ENCODE measurements at regions not wholly inside any gene's neighbourhood (a gene's known extent, or its start where the extent isn't known, plus 50 kb on each side); places are given as distances from the start of the nearest gene placed in this dataset.
A peak's percentile ranks its signal among the peaks of the same experiment; 100 is the strongest.

- ChIA-PET CTCF (no interaction called here), POLR2A (no interaction called here)
- H3K27ac Mint-ChIP-seq: no peak overlapping the region
- ATAC-seq (no peak), DNase-seq (no peak)
- H3K36me3 Mint-ChIP-seq (ENCODE audit: low read depth): no peaks in the 10 kb centered on the region
- no peak overlapping the region for H3K4me3 Mint-ChIP-seq
- H3K4me1 Mint-ChIP-seq (ENCODE audit: low read depth): no peaks in the 10 kb centered on the region
- H3K9me3 Mint-ChIP-seq (ENCODE audit: insufficient read depth): no peaks in the 10 kb centered on the region
- H3K27me3 Mint-ChIP-seq (ENCODE audit: low read depth): no peaks in the 10 kb centered on the region
These were observed 220.9 kb upstream of the CEP162 start for GRCh38 chr6:84448331-84448730.

- Mint-ChIP-seq H3K4me3 (no peak overlapping the region), H3K4me1 (ENCODE audit: low read depth) (no peaks in the 10 kb centered on the region), H3K36me3 (ENCODE audit: low read depth) (no peaks in the 10 kb centered on the region), H3K27ac (no peak overlapping the region), H3K27me3 (ENCODE audit: low read depth) (no peaks in the 10 kb centered on the region), H3K9me3 (ENCODE audit: insufficient read depth) (no peaks in the 10 kb centered on the region)
- ATAC-seq: no peak
- POLR2A ChIA-PET: no interaction called here
- CTCF ChIA-PET: no interaction called here
- DNase-seq: no peak
These were observed 220.2 kb upstream of the CEP162 start for GRCh38 chr6:84447651-84448050.

- no peak overlapping the region for H3K4me3 Mint-ChIP-seq
- no peaks in the 10 kb centered on the region for H3K4me1 Mint-ChIP-seq (ENCODE audit: low read depth)
- H3K27ac Mint-ChIP-seq: no peak overlapping the region
- no peak for ATAC-seq
- no peaks in the 10 kb centered on the region for H3K9me3 Mint-ChIP-seq (ENCODE audit: insufficient read depth)
- ChIA-PET CTCF (interaction anchor here (1.4 to 1.7 kb wide), 2 partner anchors 17 to 23 kb away, joined by 3 to 5 read pairs; no protein-coding TSS in a partner anchor), POLR2A (no interaction called here)
- H3K27me3 Mint-ChIP-seq (ENCODE audit: low read depth): no peaks in the 10 kb centered on the region
- DNase-seq: no peak
- H3K36me3 Mint-ChIP-seq (ENCODE audit: low read depth): no peaks in the 10 kb centered on the region
These were observed 217.6 kb upstream of the CEP162 start for GRCh38 chr6:84445068-84445467.

GRCh38 chr6:84442208-84442607 lies 214.8 kb upstream of the CEP162 start:
- no peaks in the 10 kb centered on the region for H3K9me3 Mint-ChIP-seq (ENCODE audit: insufficient read depth)
- ChIA-PET POLR2A (no interaction called here), CTCF (no interaction called here)
- no peaks in the 10 kb centered on the region for H3K4me1 Mint-ChIP-seq (ENCODE audit: low read depth)
- H3K36me3 Mint-ChIP-seq (ENCODE audit: low read depth): no peaks in the 10 kb centered on the region
- ATAC-seq: no peak
- no peak overlapping the region for H3K4me3 Mint-ChIP-seq
- no peak for DNase-seq
- H3K27me3 Mint-ChIP-seq (ENCODE audit: low read depth): no peaks in the 10 kb centered on the region
- no peak overlapping the region for H3K27ac Mint-ChIP-seq

- Mint-ChIP-seq H3K36me3 (ENCODE audit: low read depth) (no peaks in the 10 kb centered on the region), H3K9me3 (ENCODE audit: insufficient read depth) (no peaks in the 10 kb centered on the region), H3K4me1 (ENCODE audit: low read depth) (no peaks in the 10 kb centered on the region), H3K27ac (no peak overlapping the region), H3K27me3 (ENCODE audit: low read depth) (no peaks in the 10 kb centered on the region), H3K4me3 (no peak overlapping the region)
- no peak for ATAC-seq
- CTCF ChIA-PET: no interaction called here
- no peak for DNase-seq
- POLR2A ChIA-PET: no interaction called here
These were observed 214.0 kb upstream of the CEP162 start for GRCh38 chr6:84441456-84441855.

- Mint-ChIP-seq H3K4me1 (ENCODE audit: low read depth) (no peaks in the 10 kb centered on the region), H3K36me3 (ENCODE audit: low read depth) (no peaks in the 10 kb centered on the region), H3K9me3 (ENCODE audit: insufficient read depth) (no peaks in the 10 kb centered on the region), H3K4me3 (no peak overlapping the region), H3K27ac (no peak overlapping the region), H3K27me3 (ENCODE audit: low read depth) (no peaks in the 10 kb centered on the region)
- DNase-seq (no peak), ATAC-seq (no peak)
- CTCF ChIA-PET: no interaction called here
- POLR2A ChIA-PET: no interaction called here
These were observed 207.1 kb upstream of the CEP162 start for GRCh38 chr6:84434550-84434949.

- CTCF ChIA-PET: no interaction called here
- no peaks in the 10 kb centered on the region for H3K4me1 Mint-ChIP-seq (ENCODE audit: low read depth)
- H3K9me3 Mint-ChIP-seq (ENCODE audit: insufficient read depth): no peaks in the 10 kb centered on the region
- POLR2A ChIA-PET: no interaction called here
- no peak overlapping the region for H3K27ac Mint-ChIP-seq
- no peaks in the 10 kb centered on the region for H3K27me3 Mint-ChIP-seq (ENCODE audit: low read depth)
- no peak for ATAC-seq
- DNase-seq: no peak
- no peaks in the 10 kb centered on the region for H3K36me3 Mint-ChIP-seq (ENCODE audit: low read depth)
- no peak overlapping the region for H3K4me3 Mint-ChIP-seq
These were observed 205.2 kb upstream of the CEP162 start for GRCh38 chr6:84432619-84433018.

GRCh38 chr6:84428300-84428907 lies 201.0 kb upstream of the CEP162 start:
- Mint-ChIP-seq H3K4me1 (ENCODE audit: low read depth) (no peaks in the 10 kb centered on the region), H3K36me3 (ENCODE audit: low read depth) (no peaks in the 10 kb centered on the region), H3K9me3 (ENCODE audit: insufficient read depth) (no peaks in the 10 kb centered on the region), H3K4me3 (no peak overlapping the region), H3K27ac (no peak overlapping the region), H3K27me3 (ENCODE audit: low read depth) (peaks cover 4% of the 10 kb centered on the region)
- ChIA-PET CTCF (interaction anchor here (1.8 kb wide), 1 partner anchor 18 kb away, joined by 5 read pairs; no protein-coding TSS in a partner anchor), POLR2A (no interaction called here)
- DNase-seq (peak; percentile 44), ATAC-seq (no peak)

GRCh38 chr6:84425971-84426705 lies 198.7 kb upstream of the CEP162 start:
- Mint-ChIP-seq H3K4me3 (no peak overlapping the region), H3K9me3 (ENCODE audit: insufficient read depth) (no peaks in the 10 kb centered on the region), H3K27me3 (ENCODE audit: low read depth) (peaks cover 9% of the 10 kb centered on the region), H3K36me3 (ENCODE audit: low read depth) (no peaks in the 10 kb centered on the region), H3K4me1 (ENCODE audit: low read depth) (no peaks in the 10 kb centered on the region), H3K27ac (no peak overlapping the region)
- ATAC-seq (no peak), DNase-seq (no peak)
- POLR2A ChIA-PET: no interaction called here
- CTCF ChIA-PET: interaction anchor here (0.6 to 2.3 kb wide), 2 partner anchors 321 to 898 kb away, joined by 3 to 6 read pairs; no protein-coding TSS in a partner anchor

- Mint-ChIP-seq H3K36me3 (ENCODE audit: low read depth) (no peaks in the 10 kb centered on the region), H3K4me1 (ENCODE audit: low read depth) (no peaks in the 10 kb centered on the region), H3K27ac (no peak overlapping the region), H3K9me3 (ENCODE audit: insufficient read depth) (no peaks in the 10 kb centered on the region), H3K27me3 (ENCODE audit: low read depth) (peaks cover 9% of the 10 kb centered on the region), H3K4me3 (no peak overlapping the region)
- POLR2A ChIA-PET: no interaction called here
- ATAC-seq (no peak), DNase-seq (no peak)
- CTCF ChIA-PET: interaction anchor here (2.3 kb wide), 1 partner anchor 899 kb away, joined by 6 read pairs; no protein-coding TSS in a partner anchor
These were observed 197.5 kb upstream of the CEP162 start for GRCh38 chr6:84424956-84425355.

- POLR2A ChIA-PET: no interaction called here
- H3K27ac Mint-ChIP-seq: no peak overlapping the region
- CTCF ChIA-PET: interaction anchor here (1.0 to 1.4 kb wide), 3 partner anchors 9 to 901 kb away, joined by 3 to 7 read pairs (median 3); no protein-coding TSS in a partner anchor
- H3K27me3 Mint-ChIP-seq (ENCODE audit: low read depth): peaks cover 8% of the 10 kb centered on the region
- DNase-seq (peak; percentile 33), ATAC-seq (no peak)
- no peak overlapping the region for H3K4me3 Mint-ChIP-seq
- no peaks in the 10 kb centered on the region for H3K4me1 Mint-ChIP-seq (ENCODE audit: low read depth)
- H3K9me3 Mint-ChIP-seq (ENCODE audit: insufficient read depth): no peaks in the 10 kb centered on the region
- no peaks in the 10 kb centered on the region for H3K36me3 Mint-ChIP-seq (ENCODE audit: low read depth)
These were observed 195.0 kb upstream of the CEP162 start for GRCh38 chr6:84422380-84422968.

- H3K9me3 Mint-ChIP-seq (ENCODE audit: insufficient read depth): no peaks in the 10 kb centered on the region
- H3K36me3 Mint-ChIP-seq (ENCODE audit: low read depth): no peaks in the 10 kb centered on the region
- POLR2A ChIA-PET: no interaction called here
- H3K4me3 Mint-ChIP-seq: no peak overlapping the region
- ATAC-seq: no peak
- no peak for DNase-seq
- CTCF ChIA-PET: no interaction called here
- H3K27me3 Mint-ChIP-seq (ENCODE audit: low read depth): peaks cover 6% of the 10 kb centered on the region
- no peak overlapping the region for H3K27ac Mint-ChIP-seq
- H3K4me1 Mint-ChIP-seq (ENCODE audit: low read depth): no peaks in the 10 kb centered on the region
These were observed 193.6 kb upstream of the CEP162 start for GRCh38 chr6:84421031-84421430.

All from activated CD8-positive, alpha-beta T cell treated with anti-CD3 and anti-CD28 coated beads, Interleukin-2, amount 10 ng/mL, durations not matched to agents 7 days and 5 days (primary cell).